GM19043 (cell line): ENCODE measurements at regions not wholly inside any gene's neighbourhood (a gene's known extent, or its start where the extent isn't known, plus 50 kb on each side); places are given as distances from the start of the nearest gene placed in this dataset.
"Not testable (repeated sequence)": the region's sequence is repeated elsewhere in the genome, so short reads cannot be mapped to it uniquely, and the experiment has no call there.

ENCODE experiments used
- ATAC-seq: cut with Tn5 transposase; IDR thresholded peaks from one replicate; pipeline ENCODE4 v1.9.1; 2021; ENCODE audit warnings: low read depth; ENCODE audit not compliant: unreplicated experiment

DNA sequence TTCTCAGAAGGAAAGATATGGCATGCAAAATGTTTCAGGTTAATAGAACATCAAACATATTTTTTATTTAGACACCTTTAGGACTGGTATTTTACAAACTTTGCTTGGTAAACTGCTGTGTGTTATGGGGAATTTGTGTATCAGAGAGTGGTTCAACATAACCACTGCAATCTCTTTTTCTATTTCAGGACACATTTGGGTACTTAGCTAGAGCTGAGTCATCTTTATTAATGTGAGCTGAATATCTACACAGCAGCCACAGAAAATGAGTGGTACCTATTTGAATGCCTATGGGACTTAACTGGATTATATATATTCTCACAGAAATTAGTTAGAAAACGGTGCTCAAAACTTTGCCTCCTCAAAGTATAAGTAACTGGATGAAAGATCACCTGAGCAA is 179.8 kb downstream of the SPDYE17 start:
- not testable (repeated sequence) for ATAC-seq

- ATAC-seq = not testable (repeated sequence)
These were observed 180.5 kb downstream of the SPDYE17 start for GRCh38 chr7:76851617-76852016.

GRCh38 chr7:76849887-76850563 is 182.1 kb downstream of the SPDYE17 start:
- ATAC-seq = not testable (repeated sequence)

GRCh38 chr7:76839879-76840278 is 192.3 kb downstream of the SPDYE17 start:
- not testable (repeated sequence) for ATAC-seq

GRCh38 chr7:76839214-76839613 is 192.9 kb downstream of the SPDYE17 start:
- not testable (repeated sequence) for ATAC-seq

DNA sequence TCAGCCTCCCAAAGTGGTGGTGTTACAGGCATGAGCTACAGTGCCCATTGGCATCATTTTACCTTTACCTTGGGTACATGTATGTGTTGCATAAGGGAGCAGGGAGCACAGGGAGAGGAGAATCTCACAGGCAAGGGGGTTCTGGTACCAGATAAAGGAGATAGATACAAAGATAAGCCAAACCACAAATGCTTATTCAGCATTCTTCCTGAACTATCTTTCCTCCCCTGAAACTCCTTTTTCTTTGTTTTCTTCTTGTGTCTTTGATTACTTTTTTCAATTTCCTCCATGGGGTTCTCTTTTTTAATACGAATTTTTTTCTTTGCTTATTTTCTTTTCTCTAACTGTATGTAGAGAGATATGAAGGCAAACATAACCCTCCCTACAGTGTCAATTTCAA is 193.8 kb downstream of the SPDYE17 start:
- not testable (repeated sequence) for ATAC-seq

- not testable (repeated sequence) for ATAC-seq
These were observed 202.2 kb upstream of the POMZP3 start for GRCh38 chr7:76829233-76829632.

- ATAC-seq = not testable (repeated sequence)
These were observed 199.1 kb upstream of the POMZP3 start for GRCh38 chr7:76826181-76826580.

GRCh38 chr7:76809856-76810255 is 182.8 kb upstream of the POMZP3 start:
- ATAC-seq = not testable (repeated sequence)

DNA sequence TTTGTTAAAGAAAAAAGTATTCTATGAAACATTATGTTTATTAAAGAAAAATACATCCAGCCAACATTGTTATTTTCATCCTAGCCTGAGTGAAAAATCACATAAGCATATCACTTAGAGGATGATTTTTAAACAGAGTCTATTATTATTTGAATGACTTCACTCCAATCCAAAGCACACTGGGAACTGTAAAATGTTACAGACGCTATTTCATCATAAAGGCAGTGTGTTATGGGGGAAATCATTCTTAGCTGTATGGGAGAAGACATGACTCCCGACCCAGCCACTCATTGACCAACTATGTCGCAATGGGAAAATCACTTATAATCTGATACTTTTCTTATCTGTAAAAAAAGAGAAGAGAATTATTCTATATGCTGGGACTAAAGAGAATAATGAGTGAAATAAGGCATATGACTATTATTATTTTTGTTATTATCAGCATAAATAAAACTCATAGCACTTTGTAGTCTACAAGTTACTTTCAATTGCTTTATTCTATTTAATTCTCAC is 180.6 kb upstream of the POMZP3 start:
- ATAC-seq = not testable (repeated sequence)

DNA sequence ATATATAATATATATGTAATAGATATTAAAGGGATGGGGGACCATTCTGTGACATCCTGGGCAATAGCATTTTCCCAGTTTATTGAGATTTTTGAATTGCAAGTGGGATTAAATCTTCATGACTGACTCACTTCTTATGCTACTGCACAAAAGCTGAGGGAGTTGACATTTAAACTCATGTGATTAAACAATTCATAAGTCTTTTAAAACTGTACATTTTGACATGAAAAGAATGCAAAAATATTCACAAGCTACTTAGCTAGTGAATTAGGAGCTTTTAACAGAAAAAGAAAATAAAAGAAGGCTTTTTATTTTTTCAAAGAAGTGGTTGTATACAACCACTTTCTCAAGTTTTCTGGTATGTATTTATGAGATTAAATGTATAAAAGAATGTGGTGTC is 179.4 kb upstream of the POMZP3 start:
- ATAC-seq = not testable (repeated sequence)

- ATAC-seq = not testable (repeated sequence)
These were observed 178.9 kb upstream of the POMZP3 start for GRCh38 chr7:76806010-76806409.

GRCh38 chr7:76805262-76805661 is 178.2 kb upstream of the POMZP3 start:
- not testable (repeated sequence) for ATAC-seq

DNA sequence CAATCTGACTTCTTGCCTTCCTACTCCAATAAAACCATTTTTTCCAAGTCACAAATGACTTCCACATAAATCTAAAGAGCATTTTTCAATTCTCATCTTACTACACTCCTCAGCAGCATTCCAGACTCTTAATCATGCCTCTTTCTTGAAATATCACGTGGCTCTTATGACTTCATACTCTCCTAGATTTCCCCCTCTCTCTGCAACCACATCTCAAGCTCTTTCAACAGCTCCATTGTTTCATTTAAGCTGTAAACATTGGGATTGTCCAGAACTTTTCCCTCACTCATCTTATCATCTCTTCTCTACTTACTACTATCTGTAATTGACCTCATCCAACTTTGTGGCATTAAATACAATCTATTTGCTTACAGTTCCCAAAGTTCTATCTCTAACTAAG is 170.6 kb upstream of the POMZP3 start:
- not testable (repeated sequence) for ATAC-seq

- not testable (repeated sequence) for ATAC-seq
These were observed 153.6 kb upstream of the POMZP3 start for GRCh38 chr7:76780693-76781092.

- not testable (repeated sequence) for ATAC-seq
These were observed 147.2 kb upstream of the POMZP3 start for GRCh38 chr7:76774279-76774678.

- not testable (repeated sequence) for ATAC-seq
These were observed 144.9 kb upstream of the POMZP3 start for GRCh38 chr7:76771980-76772379.

GRCh38 chr7:76763977-76764376 is 136.9 kb upstream of the POMZP3 start:
- ATAC-seq = not testable (repeated sequence)

- not testable (repeated sequence) for ATAC-seq
These were observed 133.6 kb upstream of the POMZP3 start for GRCh38 chr7:76760546-76761220.

- not testable (repeated sequence) for ATAC-seq
These were observed 112.5 kb upstream of the POMZP3 start for GRCh38 chr7:76739538-76739937.

- ATAC-seq = not testable (repeated sequence)
These were observed 109.6 kb upstream of the POMZP3 start for GRCh38 chr7:76736724-76737123.

- ATAC-seq = not testable (repeated sequence)
These were observed 109.0 kb upstream of the POMZP3 start for GRCh38 chr7:76736091-76736490.
